DMS153 treated with DMSO at 0.1 percent for 48 hours (cell line): ENCODE measurements at regions not wholly inside any gene's neighbourhood (a gene's known extent, or its start where the extent isn't known, plus 50 kb on each side); places are given as distances from the start of the nearest gene placed in this dataset.

ENCODE experiments used
- DNase-seq: peaks from one replicate; lab custom pipeline; 2025; ENCODE audit not compliant: unreplicated experiment; lab: John Stamatoyannopoulos, UW

DNA sequence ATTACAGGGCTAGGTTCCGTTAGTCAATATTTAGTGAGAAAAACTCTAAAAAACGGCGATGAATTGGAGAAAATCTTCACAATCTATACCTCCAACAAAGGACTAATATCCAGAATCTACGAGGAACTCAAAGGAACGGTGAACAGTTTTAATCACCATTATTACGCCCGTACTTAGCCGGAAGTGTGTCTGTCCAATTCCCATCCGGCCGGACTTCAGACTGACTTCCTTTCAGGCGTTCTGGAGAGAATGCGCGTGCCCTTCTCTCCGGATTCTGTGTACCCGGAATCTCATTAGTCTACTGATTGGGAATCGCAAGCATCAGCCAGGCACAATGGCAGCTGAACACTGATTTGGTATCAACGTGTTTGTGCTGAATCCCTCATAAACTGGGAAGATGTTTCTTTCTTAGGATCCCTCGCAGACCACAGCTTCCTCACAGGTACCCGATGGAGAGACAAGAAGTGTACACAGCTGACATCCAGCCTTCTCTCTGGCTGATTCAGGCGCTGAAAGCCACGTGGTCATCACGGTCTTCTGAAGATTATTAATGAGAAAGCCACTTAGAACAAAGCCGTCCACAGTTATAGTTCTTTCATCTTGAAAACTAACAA lies 239.9 kb downstream of the ZNF516 start:
- DNase-seq = peak; percentile 57

GRCh38 chr18:76252880-76253279 lies 242.2 kb downstream of the ZNF516 start:
- DNase-seq = peak; percentile 36

- DNase-seq = no peak
Observed at GRCh38 chr18:76252139-76252538, 242.9 kb downstream of the ZNF516 start.

GRCh38 chr18:76251691-76252090 lies 243.4 kb downstream of the ZNF516 start:
- no peak for DNase-seq

- DNase-seq = no peak
Observed at GRCh38 chr18:76246590-76246989, 248.5 kb downstream of the ZNF516 start.

DNA sequence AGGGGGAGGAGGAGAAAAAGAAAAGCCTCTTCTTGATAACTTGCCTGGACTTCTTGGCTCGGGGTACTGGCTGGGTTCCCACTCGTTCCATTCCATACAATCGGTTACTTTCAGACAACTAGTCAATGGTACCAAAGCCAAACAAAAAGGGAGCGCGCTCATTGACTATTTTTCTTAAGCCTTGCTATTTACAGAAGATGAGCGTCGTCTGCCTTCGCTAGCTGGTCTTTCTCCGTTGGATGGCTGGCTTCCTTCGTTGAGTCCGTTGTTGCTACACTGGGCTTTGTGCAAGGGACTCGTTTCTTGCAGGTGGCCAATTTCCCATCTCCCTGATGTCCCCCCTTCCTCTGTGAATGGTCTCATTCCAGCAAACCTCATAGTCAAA lies 260.4 kb downstream of the ZNF516 start:
- DNase-seq = no peak

DNA sequence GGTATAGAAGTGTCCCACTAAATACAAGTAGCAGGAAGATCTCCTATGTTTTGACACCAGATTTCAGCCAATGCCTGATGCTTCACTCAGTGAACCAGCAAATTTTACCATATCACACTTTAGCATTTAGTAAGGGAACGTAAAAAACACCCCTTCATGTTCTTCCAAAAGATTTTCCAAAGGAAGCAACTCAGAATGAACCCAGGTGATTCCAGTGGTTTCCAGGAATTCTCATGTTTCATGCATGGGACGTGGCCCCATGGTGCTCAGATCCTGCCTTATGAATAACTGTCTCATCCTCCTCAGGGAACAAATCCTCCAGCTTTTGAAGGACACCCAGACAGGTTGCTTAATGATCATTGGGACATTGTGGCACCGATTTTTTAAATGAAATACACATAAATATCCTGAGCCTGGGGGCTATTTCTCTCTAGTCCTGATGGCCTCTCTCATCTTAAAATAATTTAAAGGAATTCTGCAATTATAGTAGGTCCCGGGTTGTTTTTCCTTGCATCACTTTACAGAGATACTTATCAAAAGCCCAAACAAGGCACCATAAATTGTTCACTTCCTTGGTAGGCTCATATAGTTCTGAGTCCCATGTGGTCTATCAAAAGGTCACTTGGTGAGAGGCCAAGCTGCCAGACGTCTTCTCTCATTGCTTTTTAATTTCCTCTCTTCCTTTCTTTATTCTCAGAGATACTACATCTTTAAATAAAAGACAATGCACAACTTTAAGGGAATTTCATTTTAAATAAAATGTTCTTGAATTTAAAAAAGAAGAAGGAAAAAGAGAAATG lies 261.0 kb downstream of the ZNF516 start:
- DNase-seq = no peak

GRCh38 chr18:76233406-76233805 lies 261.6 kb downstream of the ZNF516 start:
- DNase-seq = no peak

GRCh38 chr18:76232779-76233178 lies 262.3 kb downstream of the ZNF516 start:
- DNase-seq = no peak

DNA sequence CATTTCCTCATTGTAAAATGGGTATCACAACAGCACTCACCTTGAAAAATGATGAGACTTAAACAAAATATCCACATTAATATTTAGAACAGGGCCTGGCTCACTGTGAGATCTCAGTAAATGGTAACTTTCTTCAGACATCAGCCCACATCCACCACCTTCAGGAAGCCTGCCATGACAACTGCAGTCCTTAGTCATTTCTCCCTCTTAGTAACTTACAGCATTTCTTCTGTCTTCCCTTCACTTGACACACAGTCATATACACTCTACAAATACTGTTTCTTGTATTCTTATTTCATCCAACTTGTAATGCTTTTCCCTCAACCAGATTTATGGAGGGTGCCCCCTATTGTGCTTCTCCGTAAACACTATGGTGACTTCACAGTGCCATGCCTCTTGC lies 263.0 kb downstream of the ZNF516 start:
- no peak for DNase-seq

- DNase-seq = no peak
Observed at GRCh38 chr18:76231402-76231801, 263.6 kb downstream of the ZNF516 start.

DNA sequence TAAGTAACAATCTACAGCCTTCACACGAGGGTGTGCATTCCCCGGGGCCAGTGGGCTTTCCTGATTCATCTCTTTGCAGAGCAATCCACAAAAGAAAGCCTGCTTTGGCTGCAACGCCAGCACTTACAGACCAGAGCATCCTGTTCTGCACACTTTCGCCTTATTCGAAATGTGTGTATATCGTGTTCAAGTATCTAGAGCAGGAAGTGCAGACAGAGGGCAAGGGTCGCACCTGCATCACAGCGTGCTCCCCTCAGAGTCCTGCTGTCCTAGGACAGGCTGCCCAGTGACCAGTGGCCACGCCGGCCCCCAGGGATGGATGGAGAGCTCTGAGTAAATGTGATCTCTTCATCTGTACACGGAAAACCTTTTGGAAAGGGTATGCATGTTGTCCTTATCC lies 264.3 kb downstream of the ZNF516 start:
- no peak for DNase-seq

GRCh38 chr18:76228716-76229115 lies 266.3 kb downstream of the ZNF516 start:
- no peak for DNase-seq

GRCh38 chr18:76227759-76228158 lies 267.3 kb downstream of the ZNF516 start:
- DNase-seq = no peak

DNA sequence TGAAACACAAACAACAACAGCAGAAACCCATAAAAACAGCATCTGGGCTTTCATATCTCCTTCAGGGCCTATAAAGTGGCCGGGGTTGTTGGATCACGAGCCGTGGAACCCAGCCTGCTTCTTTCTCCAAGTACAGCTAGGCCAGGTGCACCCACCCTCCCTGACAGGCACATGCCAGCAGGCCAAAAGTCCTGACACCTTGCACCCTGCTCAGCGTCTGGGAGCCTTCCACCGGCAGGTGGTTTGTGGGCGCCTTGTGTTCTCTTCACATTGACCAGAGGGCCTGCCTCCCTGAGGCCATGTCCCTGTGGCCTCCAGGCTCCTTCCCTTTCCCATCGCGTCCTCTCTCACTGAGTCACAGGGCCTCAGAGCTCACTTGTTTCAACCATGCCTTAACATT lies 271.6 kb downstream of the ZNF516 start:
- DNase-seq = no peak

GRCh38 chr18:76219023-76219422 lies 276.0 kb downstream of the ZNF516 start:
- no peak for DNase-seq

GRCh38 chr18:76216096-76216495 lies 278.9 kb downstream of the ZNF516 start:
- DNase-seq = no peak

DNA sequence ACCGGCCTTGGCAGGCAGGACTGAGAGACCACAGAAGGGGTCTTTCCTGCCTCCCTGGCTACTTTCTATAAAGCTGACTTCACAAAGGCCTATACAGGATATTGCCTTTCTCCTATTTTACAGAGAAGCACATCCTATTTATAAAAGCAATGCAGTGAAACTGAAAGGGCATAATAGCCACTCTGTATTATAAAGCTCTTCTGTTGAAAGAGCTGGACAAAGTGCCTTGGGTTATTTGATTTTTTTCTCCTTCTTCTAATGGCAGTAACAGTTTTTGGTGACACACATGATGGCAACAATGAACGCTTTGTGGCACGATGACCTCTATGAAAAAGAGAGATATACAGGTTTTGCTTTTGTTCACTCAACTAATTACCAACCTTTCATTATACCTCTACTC lies 281.1 kb downstream of the ZNF516 start:
- DNase-seq = peak; percentile 69

DNA sequence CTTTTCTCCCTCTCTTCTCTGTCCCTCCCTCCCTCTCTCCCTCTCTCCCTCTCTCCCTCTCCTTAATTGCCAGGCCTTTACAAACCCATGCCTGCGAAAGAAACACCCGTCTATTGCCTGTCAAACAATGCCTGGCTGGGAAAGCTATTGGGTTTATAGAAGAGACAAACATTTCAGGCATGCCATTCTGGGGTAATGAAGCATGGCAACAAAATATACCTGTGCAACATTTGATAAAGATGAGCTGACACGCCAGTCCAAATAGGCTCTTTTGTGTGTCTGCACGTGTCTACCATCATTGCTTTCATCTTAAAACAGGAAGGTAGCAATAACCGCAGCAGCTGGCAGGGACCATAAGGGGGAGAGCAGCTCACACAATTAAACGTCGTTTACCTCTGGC lies 282.1 kb downstream of the ZNF516 start:
- peak; percentile 98 for DNase-seq

DNA sequence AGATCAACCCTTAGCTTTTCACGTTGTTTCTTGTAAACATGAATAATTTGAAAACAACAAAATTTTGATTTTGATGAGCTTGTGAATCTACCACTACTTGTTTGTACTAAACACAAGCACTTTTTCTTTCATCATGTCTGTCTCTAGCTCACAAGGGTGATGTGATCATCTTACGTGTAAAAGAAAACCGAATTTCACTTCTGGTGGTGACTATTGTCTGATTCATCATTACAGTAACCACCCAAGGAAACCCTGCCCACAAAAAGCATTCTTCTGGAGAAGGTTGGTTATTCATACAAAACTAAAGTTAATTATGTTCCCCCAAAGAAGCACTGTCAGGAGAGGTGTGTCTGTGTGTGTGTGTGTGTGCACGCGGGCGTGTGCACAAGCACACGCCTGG lies 285.4 kb downstream of the ZNF516 start:
- DNase-seq = no peak

DNA sequence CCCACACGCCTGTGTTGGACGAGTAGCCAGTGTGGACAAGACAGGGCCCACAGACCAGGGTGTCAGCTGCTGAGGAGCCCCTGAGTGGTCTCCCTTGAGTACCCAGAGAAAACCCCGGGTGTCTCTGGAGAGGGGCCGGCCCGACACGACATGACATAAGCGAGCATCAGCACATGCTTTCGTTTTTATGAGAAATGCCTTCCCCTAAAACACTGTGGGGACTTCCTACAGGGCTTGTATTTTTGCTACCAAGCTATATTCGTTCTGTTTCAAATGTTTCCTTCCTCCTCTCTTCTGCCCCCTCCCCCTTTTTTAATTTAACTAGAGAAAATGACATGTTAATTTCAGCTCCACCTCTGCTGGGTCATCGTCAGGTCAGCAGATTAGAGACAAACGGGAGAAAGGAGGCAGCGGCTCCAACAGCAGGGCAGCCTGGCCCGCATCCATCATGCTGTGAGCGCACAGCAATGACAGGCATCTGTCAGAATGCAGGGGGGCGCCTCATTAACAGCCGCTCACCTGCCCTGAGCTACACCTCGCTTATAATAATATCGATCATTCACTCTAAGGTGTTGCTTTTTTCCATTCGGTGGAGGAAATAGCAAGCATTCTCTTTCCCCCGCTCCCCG lies 286.2 kb downstream of the ZNF516 start:
- peak; percentile 49 for DNase-seq

DNA sequence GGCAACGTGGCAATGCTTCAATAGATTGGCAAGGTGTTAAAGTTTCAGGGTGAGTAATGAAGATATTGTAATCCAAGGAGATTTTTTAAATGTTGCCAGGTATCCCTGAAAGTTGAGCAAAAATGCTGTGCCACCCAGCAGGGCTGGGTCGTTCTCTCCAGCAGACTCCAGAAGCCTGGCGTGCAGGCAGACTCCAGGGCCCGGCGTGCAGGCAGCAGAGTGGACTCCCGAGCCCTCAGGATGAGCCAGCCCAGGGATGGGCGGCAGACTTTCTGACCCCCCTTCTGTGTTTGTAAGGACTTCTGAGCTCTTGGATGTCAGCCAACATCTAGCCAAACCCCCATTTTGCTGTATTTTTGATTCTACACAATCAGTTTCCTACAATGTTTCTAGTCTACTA lies 289.1 kb downstream of the ZNF516 start:
- no peak for DNase-seq
